ENCODE measurements at regions not wholly inside any gene's neighbourhood (a gene's known extent, or its start where the extent isn't known, plus 50 kb on each side); places are given as distances from the start of the nearest gene placed in this dataset.

- TF ChIP-seq CTCF (IDR thresholded peaks at IDR 0.05) (no peak), SIN3A (IDR thresholded peaks at IDR 0.05; ENCODE audit: borderline replicate concordance, insufficient read depth, low read depth, low read length) (no peak), REST (IDR thresholded peaks at IDR 0.05; ENCODE audit: insufficient read depth in 1 of 2, low read depth in 2 of 2, low read length in 1 of 2) (no peak), POLR2AphosphoS5 (IDR thresholded peaks at IDR 0.05; ENCODE audit: low read depth, low read length) (no peak), TCF7L2 (IDR thresholded peaks at IDR 0.05; ENCODE audit: low read depth, low read length) (no peak)
Measured at GRCh38 chr14:101496776-101497683, 64.3 kb upstream of the DIO3 start.

All from Panc1 (cell line).